ENCODE measurements at regions not wholly inside any gene's neighbourhood (a gene's known extent, or its start where the extent isn't known, plus 50 kb on each side); places are given as distances from the start of the nearest gene placed in this dataset.

DNA sequence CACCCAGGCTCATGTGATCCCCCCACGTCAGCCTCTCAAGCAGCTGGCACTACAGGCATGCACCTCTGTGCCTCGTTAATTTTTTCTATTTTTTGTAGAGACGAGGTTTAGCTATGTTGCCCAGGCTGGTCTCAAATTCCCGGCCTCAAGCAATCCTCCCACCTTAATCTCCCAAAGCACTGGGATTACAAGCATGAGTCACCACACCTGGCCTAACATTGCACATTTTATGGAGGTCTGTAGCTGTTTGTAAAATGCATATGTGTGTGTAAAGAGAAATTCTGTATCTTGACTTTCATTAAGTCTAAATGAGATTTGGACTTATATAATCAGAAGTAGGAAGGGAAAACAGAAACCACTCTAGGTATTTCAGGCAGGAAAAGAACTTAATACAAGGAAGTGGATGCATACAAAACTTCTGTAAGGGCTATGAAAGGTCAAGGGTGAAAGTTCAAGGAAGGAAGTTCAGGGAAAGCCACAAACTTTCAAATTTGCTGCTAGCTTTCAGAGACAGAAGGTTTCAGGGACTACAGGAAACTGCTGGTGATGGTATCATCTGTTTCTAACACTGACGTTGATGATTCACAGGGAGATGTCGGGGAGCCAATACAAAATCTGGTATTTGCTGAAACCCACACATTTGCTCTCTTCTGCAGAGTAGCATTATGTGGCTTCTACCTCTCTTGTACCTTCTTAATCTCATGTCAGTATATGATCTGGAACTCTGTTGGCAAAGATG, 209.4 kb downstream of the PIK3R1 start:
- TF ChIP-seq, protein P1, sequence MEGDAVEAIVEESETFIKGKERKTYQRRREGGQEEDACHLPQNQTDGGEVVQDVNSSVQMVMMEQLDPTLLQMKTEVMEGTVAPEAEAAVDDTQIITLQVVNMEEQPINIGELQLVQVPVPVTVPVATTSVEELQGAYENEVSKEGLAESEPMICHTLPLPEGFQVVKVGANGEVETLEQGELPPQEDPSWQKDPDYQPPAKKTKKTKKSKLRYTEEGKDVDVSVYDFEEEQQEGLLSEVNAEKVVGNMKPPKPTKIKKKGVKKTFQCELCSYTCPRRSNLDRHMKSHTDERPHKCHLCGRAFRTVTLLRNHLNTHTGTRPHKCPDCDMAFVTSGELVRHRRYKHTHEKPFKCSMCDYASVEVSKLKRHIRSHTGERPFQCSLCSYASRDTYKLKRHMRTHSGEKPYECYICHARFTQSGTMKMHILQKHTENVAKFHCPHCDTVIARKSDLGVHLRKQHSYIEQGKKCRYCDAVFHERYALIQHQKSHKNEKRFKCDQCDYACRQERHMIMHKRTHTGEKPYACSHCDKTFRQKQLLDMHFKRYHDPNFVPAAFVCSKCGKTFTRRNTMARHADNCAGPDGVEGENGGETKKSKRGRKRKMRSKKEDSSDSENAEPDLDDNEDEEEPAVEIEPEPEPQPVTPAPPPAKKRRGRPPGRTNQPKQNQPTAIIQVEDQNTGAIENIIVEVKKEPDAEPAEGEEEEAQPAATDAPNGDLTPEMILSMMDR (conservative IDR thresholded peaks at IDR 0.05) = no peak
- H3K27ac ChIP-seq = no peak overlapping the region

DNA sequence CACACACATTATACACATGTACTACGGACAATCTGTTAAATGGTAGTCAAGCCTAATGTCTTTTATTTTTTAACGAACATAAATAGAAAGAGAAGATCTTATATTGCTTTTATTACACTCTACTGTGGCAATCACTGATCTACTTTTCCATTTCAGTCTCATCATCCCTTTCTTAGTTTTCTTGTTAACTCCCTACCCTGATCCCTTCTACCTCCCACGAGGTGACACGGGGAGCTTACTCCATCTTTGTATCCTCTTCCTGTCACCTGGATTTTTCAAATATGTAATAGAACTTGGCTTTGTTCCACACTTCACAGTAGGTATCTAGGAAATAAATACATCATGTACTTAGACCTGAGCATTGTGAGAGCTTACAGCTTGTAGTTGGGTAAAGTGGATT, 211.0 kb downstream of the PIK3R1 start:
- TF ChIP-seq, protein P1 (conservative IDR thresholded peaks at IDR 0.05) = no peak
- H3K27ac ChIP-seq = no peak overlapping the region

DNA sequence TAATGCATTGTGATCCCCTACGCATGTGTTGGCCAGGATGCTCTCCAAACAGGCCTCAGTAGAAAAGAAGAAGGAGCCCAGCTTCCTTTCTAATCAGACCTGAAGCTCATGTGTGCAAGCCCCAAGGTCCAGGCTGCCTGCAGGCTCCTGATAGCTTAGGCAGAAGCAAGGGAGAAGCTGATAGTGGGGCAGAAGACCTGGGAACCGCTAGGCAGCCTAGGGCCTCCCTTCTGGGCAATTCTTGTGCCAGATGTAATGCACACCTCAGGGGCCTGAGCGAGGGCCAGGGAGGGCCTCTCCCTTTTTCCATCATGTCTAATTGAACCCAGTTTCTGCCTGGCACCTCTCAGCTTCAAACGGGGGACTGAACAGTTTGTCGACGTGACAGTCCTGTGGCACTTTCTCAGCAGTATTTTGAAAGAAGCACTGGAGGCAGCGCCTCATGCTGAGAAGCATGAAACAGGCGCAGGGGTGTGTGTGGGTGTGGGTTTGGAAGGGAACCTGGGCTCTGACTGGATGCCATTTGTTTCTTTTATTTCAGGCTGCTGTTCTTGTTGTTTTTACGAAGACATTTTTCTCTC, 212.8 kb downstream of the PIK3R1 start:
- no peak overlapping the region for H3K27ac ChIP-seq
- TF ChIP-seq, protein P1 (conservative IDR thresholded peaks at IDR 0.05) = no peak

DNA sequence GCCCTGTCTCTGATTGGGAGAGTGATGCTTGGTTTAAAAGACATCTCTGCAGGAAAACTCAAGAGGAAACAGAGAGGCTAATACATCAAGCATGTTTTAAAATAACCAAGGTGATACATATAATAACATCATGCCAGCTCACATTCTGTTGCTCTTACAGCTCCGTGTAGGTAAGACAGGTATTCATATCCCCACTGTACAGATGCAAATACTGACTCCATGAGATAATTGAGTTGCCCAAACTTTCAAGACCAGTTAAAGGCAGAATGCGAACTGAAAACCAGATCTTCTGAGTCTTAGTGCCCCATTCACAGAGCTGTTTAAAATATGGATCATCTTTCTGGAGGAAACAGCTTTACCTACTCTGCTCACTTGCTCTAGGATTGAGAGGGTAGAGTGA, 214.0 kb downstream of the PIK3R1 start:
- H3K27ac ChIP-seq = no peak overlapping the region
- TF ChIP-seq, protein P1 (conservative IDR thresholded peaks at IDR 0.05) = no peak

DNA sequence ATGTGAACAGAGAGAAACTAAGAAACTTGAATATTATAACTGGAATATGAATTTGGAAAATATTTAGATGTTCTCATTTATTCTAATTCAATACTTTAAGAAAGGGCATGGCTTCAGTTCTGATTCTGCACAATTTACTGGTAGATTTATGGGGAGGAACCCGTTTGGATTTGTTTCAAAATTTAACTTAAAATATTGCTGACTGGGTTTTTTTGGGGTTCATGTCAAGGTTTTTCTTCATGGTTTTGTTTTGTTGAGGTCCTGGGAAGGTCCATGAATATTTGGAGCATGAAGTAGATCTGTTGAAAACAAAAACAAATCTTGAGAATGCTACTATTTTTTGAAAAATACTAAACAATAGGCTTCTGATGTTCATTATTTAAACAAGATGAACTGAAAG, 214.7 kb downstream of the PIK3R1 start:
- TF ChIP-seq, protein P1 (conservative IDR thresholded peaks at IDR 0.05) = no peak
- no peak overlapping the region for H3K27ac ChIP-seq

DNA sequence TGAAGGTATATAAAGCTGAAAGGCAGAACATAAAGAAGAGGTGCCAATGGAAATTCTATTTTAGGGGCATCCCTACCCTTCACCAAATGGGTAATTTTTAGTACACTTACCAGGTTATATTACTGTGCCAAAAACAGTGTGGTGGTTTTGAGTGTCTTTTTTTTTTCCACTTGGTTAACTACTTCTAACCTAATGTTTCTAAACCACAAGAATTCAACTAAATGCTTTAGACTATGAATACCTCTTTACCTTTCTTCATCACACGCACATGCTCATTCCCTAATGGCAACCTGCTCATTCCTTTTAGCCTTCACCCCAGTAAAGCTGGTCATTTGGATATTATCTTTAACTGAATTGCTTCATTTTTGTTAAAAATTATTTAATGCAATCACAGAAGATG, 215.6 kb downstream of the PIK3R1 start:
- no peak overlapping the region for H3K27ac ChIP-seq
- TF ChIP-seq, protein P1 (conservative IDR thresholded peaks at IDR 0.05) = no peak

- TF ChIP-seq, protein P1 (conservative IDR thresholded peaks at IDR 0.05) = no peak
Observed at GRCh38 chr5:68431601-68432337, 216.2 kb downstream of the PIK3R1 start.

More at GRCh38 chr5:68431601-68432337, 216.2 kb downstream of the PIK3R1 start:
- H3K27ac ChIP-seq = no peak overlapping the region
